Activated B cell treated with CpG ODN at 0.5 μM for 24 hours (primary cell): ENCODE measurements at regions not wholly inside any gene's neighbourhood (a gene's known extent, or its start where the extent isn't known, plus 50 kb on each side); places are given as distances from the start of the nearest gene placed in this dataset.

ENCODE experiments used
- ATAC-seq: fragments of 200-7000 bp; cut with Tn5 transposase; one replicate; pipeline ENCODE4 v1.10.0; 2021; ENCODE audit warnings: low read depth, mild to moderate bottlenecking, moderate library complexity
- CTCF ChIA-PET: fragments of 350-600 bp; sonication (Branson Sonifier 250); formaldehyde crosslinking; loops from one replicate; lab custom pipeline; 2021; ENCODE audit warnings: antibody characterized with exemption; lab: Charles Lee
- POLR2A ChIA-PET: fragments of 350-600 bp; sonication (Branson Sonifier 250); formaldehyde crosslinking; loops from one replicate; lab custom pipeline; 2021; ENCODE audit warnings: antibody characterized with exemption; lab: Charles Lee
- DNase-seq: peaks from one replicate; pipeline ENCODE4 v3.0.0; 2022
- H3K27ac Mint-ChIP-seq: one replicate; pipeline ENCODE4 v1.8.0; 2020; ENCODE audit warnings: mixed read lengths
- H3K27me3 Mint-ChIP-seq: one replicate; pipeline ENCODE4 v1.8.0; 2021; ENCODE audit warnings: mixed read lengths
- H3K36me3 Mint-ChIP-seq: one replicate; pipeline ENCODE4 v1.8.0; 2021; ENCODE audit warnings: low read depth, mixed read lengths
- H3K4me1 Mint-ChIP-seq: one replicate; pipeline ENCODE4 v1.8.0; 2021; ENCODE audit warnings: mixed read lengths
- H3K4me3 Mint-ChIP-seq: one replicate; pipeline ENCODE4 v1.8.0; 2020; ENCODE audit warnings: mild to moderate bottlenecking, mixed read lengths
- H3K9me3 Mint-ChIP-seq: one replicate; pipeline ENCODE4 v1.8.0; 2020; ENCODE audit warnings: mixed read lengths
- CTCF ChIP-seq: fragments of 200-600 bp; IDR thresholded peaks from one replicate; pipeline ENCODE4 v1.8.0; 2022; ENCODE audit warnings: antibody characterized with exemption, mild to moderate bottlenecking
- intact Hi-C: fragments of 100-400 bp; cut with micrococcal nuclease; formaldehyde crosslinking; loops from one replicate; pipeline ENCODE4 v1.15.1; 2024

- Mint-ChIP-seq H3K4me1 (no peaks in the 10 kb centered on the region), H3K36me3 (no peaks in the 10 kb centered on the region), H3K27me3 (no peaks in the 10 kb centered on the region), H3K9me3 (peaks cover 3% of the 10 kb centered on the region), H3K4me3 (no peak overlapping the region), H3K27ac (no peak overlapping the region)
- CTCF ChIA-PET = no interaction called here
- POLR2A ChIA-PET = no interaction called here
- no peak for DNase-seq
- intact Hi-C loops = no loop called here
- TF ChIP-seq CTCF = no peak
- ATAC-seq = no peak
Observed at GRCh38 chr2:58369594-58369993, 128.5 kb upstream of the FANCL start.

GRCh38 chr2:58364098-58364497 lies 123.0 kb upstream of the FANCL start:
- H3K4me3 Mint-ChIP-seq = no peak overlapping the region
- H3K27me3 Mint-ChIP-seq = no peaks in the 10 kb centered on the region
- no peaks in the 10 kb centered on the region for H3K4me1 Mint-ChIP-seq
- no peak overlapping the region for H3K27ac Mint-ChIP-seq
- H3K9me3 Mint-ChIP-seq = no peaks in the 10 kb centered on the region
- intact Hi-C loops = no loop called here
- no peak for TF ChIP-seq CTCF
- DNase-seq (no peak), ATAC-seq (no peak)
- ChIA-PET CTCF (no interaction called here), POLR2A (no interaction called here)
- H3K36me3 Mint-ChIP-seq = no peaks in the 10 kb centered on the region

DNA sequence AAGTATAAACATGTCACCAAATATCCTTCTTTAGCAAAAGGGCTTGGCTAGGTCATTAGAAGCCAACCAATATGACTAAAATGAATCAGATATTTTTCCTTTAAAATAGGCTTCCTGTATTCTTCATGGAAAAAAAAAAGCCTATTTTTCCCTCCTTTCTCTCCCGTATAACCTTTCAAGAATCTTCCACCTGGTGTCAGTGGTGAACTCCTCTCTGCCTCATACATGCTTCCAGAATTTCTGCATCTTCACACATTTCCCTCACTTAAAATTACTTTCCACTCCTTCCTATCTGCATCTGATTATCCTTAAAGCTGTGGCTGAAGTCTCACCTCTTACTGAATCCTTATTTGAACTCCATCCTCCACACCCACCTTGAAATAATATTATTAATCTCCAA lies 116.9 kb upstream of the FANCL start:
- TF ChIP-seq CTCF = no peak
- H3K4me1 Mint-ChIP-seq = no peaks in the 10 kb centered on the region
- no peaks in the 10 kb centered on the region for H3K27me3 Mint-ChIP-seq
- no peak overlapping the region for H3K4me3 Mint-ChIP-seq
- ChIA-PET CTCF (no interaction called here), POLR2A (no interaction called here)
- H3K36me3 Mint-ChIP-seq = no peaks in the 10 kb centered on the region
- no peak overlapping the region for H3K27ac Mint-ChIP-seq
- ATAC-seq (no peak), DNase-seq (no peak)
- intact Hi-C loops = loop anchor here (5.0 kb wide), 1 partner anchor 451 kb away; no protein-coding TSS in a partner anchor
- no peaks in the 10 kb centered on the region for H3K9me3 Mint-ChIP-seq

DNA sequence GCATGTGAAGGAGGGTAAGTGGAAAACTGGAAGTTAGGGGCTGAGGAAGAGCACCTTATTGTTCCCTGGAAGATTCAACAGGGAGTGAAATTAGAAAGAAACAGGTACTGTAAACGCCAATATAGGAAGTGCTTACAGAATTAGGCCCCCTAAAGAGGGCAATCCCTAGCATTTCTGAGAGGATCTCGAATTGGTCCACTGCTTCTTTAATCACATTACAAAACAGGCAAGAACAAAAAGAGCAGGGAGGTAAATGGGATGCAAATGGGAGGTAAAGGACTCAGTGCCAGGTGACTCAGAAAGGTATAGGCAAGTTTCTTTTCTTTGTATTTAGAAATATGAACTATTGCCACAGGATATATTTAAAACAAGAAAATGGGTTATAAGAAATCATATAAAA lies 116.4 kb upstream of the FANCL start:
- ChIA-PET CTCF (no interaction called here), POLR2A (no interaction called here)
- Mint-ChIP-seq H3K27me3 (no peaks in the 10 kb centered on the region), H3K27ac (no peak overlapping the region), H3K4me1 (no peaks in the 10 kb centered on the region), H3K9me3 (no peaks in the 10 kb centered on the region), H3K4me3 (no peak overlapping the region), H3K36me3 (no peaks in the 10 kb centered on the region)
- intact Hi-C loops = loop anchor here (5.0 kb wide), 1 partner anchor 450 kb away; no protein-coding TSS in a partner anchor
- DNase-seq (no peak), ATAC-seq (no peak)
- TF ChIP-seq CTCF = no peak

DNA sequence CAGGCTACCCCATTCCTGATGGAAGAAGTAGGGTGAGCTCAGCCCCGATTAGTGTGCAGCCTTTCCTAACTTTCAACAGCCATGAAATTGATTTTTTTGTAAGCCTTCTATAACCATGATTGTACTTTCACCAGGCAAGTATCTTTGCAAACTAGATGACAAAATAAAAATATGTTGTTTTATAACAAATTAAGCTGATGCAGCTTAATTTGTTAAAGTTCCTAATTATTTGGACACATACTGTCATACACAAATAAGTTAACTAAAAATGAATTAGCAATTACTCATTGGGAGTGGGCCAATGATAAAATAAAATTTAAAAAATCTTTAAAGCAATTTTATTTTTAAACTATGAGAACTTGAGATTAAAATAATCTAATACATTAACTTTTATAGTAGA lies 113.1 kb upstream of the FANCL start:
- ATAC-seq (no peak), DNase-seq (no peak)
- CTCF ChIA-PET = no interaction called here
- Mint-ChIP-seq H3K27me3 (no peaks in the 10 kb centered on the region), H3K4me3 (no peak overlapping the region), H3K4me1 (no peaks in the 10 kb centered on the region), H3K36me3 (no peaks in the 10 kb centered on the region), H3K27ac (no peak overlapping the region), H3K9me3 (no peaks in the 10 kb centered on the region)
- POLR2A ChIA-PET = no interaction called here
- TF ChIP-seq CTCF = no peak
- intact Hi-C loops = no loop called here
